Activated T-cell treated with anti-CD3 and anti-CD28 coated beads for 48 hours (primary cell): ENCODE measurements at regions not wholly inside any gene's neighbourhood (a gene's known extent, or its start where the extent isn't known, plus 50 kb on each side); places are given as distances from the start of the nearest gene placed in this dataset.
A peak's percentile ranks its signal among the peaks of the same experiment; 100 is the strongest.
"Not testable (repeated sequence)": the region's sequence is repeated elsewhere in the genome, so short reads cannot be mapped to it uniquely, and the experiment has no call there.

Experiments used
- DNase-seq: peaks from one replicate; pipeline ENCODE4 v3.0.0-alpha.2; 2020; ENCODE audit warnings: low read depth

DNA sequence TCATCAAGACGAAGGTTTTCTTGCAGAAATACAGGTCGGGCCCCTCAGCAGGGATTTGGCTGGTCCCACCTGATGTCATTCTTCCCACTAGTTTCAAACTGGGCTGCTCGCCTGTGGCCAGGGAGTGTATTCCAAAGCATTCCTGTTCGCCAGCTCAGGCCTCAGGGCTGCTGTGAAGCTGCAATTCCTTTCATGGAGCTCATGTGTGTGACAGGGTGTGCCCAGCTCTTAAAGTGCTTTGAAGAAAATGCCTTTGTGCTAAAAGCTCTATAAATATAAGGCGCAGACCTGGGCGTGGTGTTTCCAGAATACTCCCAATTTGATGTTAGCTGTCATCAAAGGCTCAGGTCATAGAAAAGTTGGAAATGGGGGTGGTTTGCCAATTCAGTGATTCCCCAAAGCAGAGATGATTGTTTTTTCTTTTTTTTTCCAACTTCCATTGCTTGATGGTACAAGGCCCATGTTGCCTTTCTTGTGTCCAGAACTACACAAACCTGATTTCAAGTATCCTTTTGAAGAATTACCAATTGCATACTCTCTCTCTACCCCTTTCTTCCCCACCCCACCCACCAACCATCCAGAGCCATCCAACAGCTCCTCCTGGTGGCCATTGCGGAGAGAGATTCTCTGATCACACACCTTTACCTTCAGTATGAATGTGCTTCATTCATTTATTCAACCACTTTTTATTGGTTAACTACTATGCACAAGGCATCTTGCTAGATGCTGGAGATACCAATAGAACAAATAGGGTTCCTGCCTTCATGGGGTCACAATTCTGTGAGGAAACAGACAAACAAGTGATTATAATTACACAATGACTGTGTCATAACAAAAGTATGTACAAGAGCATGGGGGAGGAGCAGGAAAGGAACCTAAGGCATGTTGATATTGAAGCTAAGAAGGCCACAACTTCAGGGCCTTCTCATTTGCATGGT is 297.3 kb upstream of the LYZL1 start:
- DNase-seq = peak; percentile 25

- no peak for DNase-seq
These were observed 295.8 kb upstream of the LYZL1 start for GRCh38 chr10:28993056-28993455.

- no peak for DNase-seq
These were observed 295.0 kb upstream of the LYZL1 start for GRCh38 chr10:28993861-28994260.

GRCh38 chr10:28994802-28995201 is 294.1 kb upstream of the LYZL1 start:
- DNase-seq = not testable (repeated sequence)

DNA sequence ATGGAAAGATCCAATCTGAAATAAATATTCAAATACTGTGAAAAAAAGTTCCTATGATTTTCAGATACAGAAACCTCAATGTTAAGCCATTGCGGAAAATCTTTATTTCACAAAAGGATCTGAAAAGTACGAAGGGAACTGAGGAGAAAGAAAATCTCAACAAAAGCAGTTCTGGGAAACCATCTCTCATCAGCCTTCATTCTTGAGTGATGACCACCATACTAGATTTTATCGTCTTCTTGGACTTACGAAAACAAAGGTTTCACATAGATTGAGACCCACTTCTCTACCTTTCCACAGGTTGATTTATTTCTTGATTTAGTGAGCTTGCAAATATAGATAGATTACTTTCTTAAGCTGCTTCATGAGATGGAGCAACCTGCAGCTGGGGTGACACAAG is 293.4 kb upstream of the LYZL1 start:
- DNase-seq = no peak

DNA sequence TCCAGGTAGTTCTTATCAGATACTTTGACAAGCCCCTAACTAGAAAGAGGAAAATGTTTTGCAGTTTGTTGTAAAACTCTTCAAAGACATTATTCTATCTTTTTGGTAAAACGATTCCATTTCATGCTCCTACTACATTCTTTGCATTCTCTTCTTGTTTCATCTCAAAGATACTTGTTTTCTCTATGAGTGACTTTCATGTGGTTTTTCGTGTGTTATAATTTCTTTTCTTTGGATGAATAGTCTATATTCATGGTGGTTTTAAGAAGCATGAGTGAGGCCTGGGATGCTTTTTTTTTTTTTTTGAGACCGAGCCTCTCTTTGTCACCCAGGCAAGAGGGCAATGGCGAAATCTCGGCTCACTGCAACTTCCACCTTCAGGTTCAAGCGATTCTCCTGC is 292.5 kb upstream of the LYZL1 start:
- DNase-seq = no peak

DNA sequence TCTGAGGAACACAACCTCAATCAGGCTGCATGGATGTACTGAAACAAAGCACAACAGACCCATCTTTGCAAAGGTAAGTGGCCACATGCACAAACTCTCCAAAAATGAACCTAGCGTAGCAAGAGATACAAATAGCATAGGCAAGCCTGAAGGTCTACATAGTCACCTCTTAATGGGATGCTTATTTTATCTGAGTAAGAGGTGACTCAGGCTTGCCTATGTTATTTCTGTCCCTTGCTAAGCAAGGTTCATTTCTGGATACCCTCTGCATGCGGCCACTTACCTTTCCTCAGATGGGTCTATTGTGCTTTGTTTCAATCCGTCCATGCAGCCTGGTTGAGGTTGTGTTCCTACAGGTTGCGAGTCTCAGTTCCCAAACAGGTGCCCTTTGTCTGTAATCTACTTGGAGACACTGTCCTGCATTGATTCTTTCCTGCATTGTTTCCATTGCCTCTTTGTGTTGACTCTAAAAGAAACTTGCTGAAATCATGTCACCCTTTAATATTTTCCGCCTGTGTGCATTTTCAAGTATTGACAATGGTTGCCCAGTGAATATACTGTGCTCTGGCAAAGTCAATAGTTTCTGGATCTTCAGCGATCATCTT is 291.8 kb upstream of the LYZL1 start:
- no peak for DNase-seq

DNA sequence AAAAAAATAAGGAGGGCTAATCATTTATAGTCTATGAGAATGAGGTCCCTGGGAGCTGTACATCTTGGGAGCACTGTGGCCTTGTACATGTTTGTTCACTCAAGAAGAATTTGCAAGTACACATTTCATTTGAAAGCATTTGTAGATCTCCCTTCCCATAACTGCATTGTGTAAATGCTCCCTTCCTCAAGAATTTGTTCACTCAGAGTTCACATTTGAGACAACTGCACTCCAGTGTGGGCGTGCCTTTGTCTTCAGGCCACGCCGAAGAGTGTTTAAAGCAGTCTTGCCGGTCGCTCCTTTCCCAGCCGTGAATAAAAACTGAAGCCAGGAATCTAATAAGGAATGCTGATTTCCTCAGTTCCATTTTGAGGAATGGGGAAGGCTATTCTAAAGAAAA is 291.1 kb upstream of the LYZL1 start:
- no peak for DNase-seq

- DNase-seq = no peak
These were observed 287.1 kb upstream of the LYZL1 start for GRCh38 chr10:29001801-29002200.

DNA sequence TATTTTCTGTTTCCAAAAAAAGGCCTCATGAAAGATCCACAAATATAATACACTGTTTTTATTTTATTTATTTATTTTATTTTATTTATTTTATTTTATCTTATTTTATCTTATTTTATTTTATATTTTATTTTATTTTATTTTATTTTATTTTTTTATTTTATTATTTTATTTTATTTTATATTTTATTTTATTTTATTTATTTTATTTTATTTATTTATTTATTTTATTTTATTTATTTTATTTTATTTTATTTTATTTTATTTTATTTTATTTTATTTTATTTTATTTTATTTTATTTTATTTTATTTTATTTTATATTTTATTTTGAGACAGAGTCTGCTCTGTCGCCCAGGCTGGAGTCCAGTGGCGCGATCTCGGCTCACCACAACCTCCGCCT is 285.9 kb upstream of the LYZL1 start:
- DNase-seq = not testable (repeated sequence)

GRCh38 chr10:29005988-29006387 is 282.9 kb upstream of the LYZL1 start:
- no peak for DNase-seq

DNA sequence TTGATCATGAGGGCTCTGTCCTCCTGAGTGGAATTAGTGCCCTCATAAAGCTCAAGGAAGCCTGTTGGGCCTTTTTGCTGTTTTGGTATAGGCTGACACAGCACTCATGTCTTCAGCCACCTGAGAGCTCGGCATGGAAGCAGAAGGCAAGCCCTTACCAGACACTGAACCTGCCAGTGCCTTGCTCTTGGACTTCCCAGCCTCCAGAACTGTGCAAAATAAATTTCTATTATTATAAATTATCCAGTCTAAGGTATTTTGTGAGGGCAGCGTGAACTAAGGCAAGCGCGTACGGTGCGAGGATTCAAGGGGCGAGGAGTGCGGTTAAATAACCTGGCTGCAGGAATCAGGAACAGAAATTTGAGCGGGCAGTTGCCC is 281.5 kb upstream of the LYZL1 start:
- DNase-seq = no peak

DNA sequence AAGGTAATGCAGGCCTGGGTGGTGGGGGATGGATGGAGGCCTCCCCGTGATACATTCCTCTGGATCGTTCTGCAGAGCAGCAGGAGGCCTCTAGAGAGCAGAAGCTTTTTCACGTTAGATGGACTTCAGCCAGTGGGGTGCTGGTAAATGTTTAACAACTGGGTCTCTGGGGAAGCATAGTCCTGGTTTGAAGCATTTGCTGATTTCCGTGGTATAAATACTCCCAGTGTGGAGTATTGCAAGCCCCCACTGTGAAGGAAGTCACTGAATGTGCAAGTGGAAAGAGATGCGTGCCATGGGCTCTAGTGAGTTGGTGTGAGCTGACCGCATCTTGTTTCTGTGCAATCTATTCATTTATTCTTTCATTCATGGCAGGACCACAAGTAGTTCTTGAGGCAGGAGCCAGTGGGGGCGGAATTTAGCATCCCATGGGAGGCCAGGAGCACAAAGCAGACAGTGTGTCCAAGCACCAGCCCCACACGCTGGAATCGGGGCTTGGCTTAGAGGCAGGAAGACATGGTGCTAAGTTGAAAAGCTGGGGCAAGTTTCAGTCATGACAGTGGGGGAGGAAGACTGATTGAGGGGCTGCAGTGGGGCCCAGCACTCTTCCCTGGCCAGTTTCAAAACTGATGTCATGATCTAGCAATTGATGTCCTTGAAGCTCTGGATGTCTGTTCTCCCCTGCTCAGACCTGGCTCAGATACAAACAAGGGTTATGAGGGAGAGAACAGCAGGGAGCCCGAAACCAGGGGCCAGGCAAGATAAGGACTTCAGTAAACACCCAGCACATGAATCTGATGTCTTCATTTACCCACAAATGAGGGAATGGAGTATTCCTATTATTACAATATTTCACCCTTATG is 280.9 kb upstream of the LYZL1 start:
- no peak for DNase-seq

DNA sequence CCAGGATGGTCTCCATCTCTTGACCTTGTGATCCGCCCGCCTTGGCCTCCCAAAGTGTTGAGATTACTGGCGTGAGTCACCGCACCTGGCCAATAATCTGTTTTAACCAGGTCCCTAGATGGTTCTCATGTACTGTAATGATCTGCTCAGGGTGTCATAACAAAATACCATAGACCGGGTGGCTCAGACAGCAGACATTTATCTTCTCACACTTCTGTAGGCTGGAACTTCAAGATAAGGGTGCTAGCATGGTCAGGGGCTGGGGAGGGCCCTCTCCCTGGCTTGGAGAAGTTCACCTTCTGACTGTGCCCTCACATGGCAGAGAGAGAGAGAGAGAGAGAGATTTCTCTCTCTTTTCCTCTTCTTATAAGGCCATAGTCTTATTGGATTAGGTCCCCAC is 279.4 kb upstream of the LYZL1 start:
- no peak for DNase-seq

DNA sequence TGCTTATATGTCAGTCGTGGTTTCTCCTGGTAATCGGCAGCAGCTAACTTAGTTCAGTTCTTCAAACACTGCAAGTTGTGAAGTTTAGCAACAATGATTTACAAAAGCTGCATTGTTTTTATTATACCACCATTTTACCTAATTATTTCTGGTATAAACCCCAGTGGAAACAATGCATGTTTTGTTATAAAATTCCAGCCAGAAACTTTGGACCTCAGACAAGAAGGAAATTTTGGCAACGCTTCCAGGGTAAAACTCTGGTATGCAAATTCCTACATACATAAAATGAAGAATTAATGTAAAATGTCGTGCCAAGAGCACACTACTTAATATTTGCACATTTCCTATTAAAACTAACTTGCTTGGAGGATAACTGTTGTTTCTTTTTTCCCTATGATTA is 277.4 kb upstream of the LYZL1 start:
- no peak for DNase-seq

GRCh38 chr10:29012926-29013554 is 275.8 kb upstream of the LYZL1 start:
- DNase-seq = no peak

DNA sequence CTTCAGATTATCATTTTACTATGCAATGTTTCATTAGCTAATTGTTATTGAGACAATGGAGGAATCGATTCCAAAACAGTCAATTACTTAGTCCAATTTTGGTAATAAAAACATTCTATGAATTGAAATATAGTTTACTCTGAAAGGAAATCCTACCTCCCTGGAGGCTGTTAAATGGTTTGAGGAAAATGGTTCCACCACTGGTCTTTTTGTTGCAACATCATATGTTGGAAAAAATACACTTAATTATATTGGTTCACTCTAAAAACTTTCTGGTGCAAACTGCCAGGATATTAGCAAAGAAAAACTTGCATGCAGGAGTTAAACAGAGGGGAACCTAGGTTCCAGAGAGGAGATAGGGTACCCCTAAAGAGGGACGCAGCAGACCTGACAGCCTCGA is 267.3 kb upstream of the LYZL1 start:
- DNase-seq = no peak

- no peak for DNase-seq
These were observed 266.4 kb upstream of the LYZL1 start for GRCh38 chr10:29022513-29022912.

- no peak for DNase-seq
These were observed 265.2 kb upstream of the LYZL1 start for GRCh38 chr10:29023678-29024077.

- no peak for DNase-seq
These were observed 262.6 kb upstream of the LYZL1 start for GRCh38 chr10:29026065-29026797.

GRCh38 chr10:29026802-29027580 is 261.9 kb upstream of the LYZL1 start:
- DNase-seq = no peak
